Adrenal gland (tissue), 9 donors: ENCODE measurements at regions not wholly inside any gene's neighbourhood (a gene's known extent, or its start where the extent isn't known, plus 50 kb on each side); places are given as distances from the start of the nearest gene placed in this dataset.

Experiments used
- DNase-seq, 7 donors: peaks; one replicate each; pipeline ENCODE4 v3.0.0-alpha.2; 2019 to 2020
- H3K27ac ChIP-seq, 5 donors: fragments of 200-600 bp; sonication (generic) in 4 of 5; 1 replicate in 3 of 5; 2 replicates in 2 of 5; pipeline versions ENCODE4 v1.5.1 to v1.8.0; 2016 to 2020; ENCODE audit warnings: mild to moderate bottlenecking in 1 of 5
- H3K27me3 ChIP-seq: fragments of 200-600 bp; 2 replicates; pipeline ENCODE4 v1.8.0; 2021
- H3K36me3 ChIP-seq, 2 donors: fragments of 200-600 bp; replicated peaks in 1 of 2; 1 replicate in 1 of 2; 2 replicates in 1 of 2; pipeline versions ENCODE4 v1.5.1 to v1.8.0; 2018 to 2022
- H3K4me1 ChIP-seq, 2 donors: fragments of 200-600 bp; replicated peaks in 1 of 2; 1 replicate in 1 of 2; 2 replicates in 1 of 2; pipeline versions ENCODE4 v1.5.1 to v1.8.0; 2018 to 2021
- H3K4me3 ChIP-seq, 4 donors: fragments of 200-600 bp; sonication (generic) in 3 of 4; one replicate each; pipeline ENCODE4 v1.5.1; 2016 to 2018
- H3K9me3 ChIP-seq, 3 donors: fragments of 200-600 bp; sonication (generic) in 1 of 3; replicated peaks in 1 of 3; 1 replicate in 2 of 3; 2 replicates in 1 of 3; pipeline versions ENCODE4 v1.5.1 to v1.8.0; 2016 to 2021
- POLR2A ChIP-seq, 2 donors: fragments of 450-650 bp; IDR thresholded peaks; one replicate each; pipeline ENCODE4 v1.6.1; 2017; ENCODE audit warnings: antibody characterized with exemption in 2 of 2, mild to moderate bottlenecking in 2 of 2, moderate library complexity in 1 of 2
- WGBS, 4 donors: extraction: QIAGEN DNeasy Blood & Tissue Kit in 2 of 4; methylation state at CpG; one replicate each; pipeline versions ENCODE4 v1.1.5 to v1.1.7; 2013 to 2017; 5-methylcytosine and 5-hydroxymethylcytosine counted together
- intact Hi-C, 2 donors: fragments of 100-400 bp; cut with DNase I; formaldehyde crosslinking; loops; one replicate each; pipeline versions ENCODE4 v1.14.1 to v1.15.0; 2022 to 2023
- TF ChIP-seq, protein P1 (sequence below), 6 experiments: fragments of 450-650 bp in 4 of 6; fragments of 200-600 bp in 2 of 6; sonication (generic) in 1 of 6; IDR thresholded peaks; 1 replicate in 5 of 6; 2 replicates in 1 of 6; pipeline versions ENCODE4 v1.5.1 to v1.8.0; 2016 to 2021; ENCODE audit warnings: antibody characterized with exemption in 6 of 6, mild to moderate bottlenecking in 2 of 6, moderate library complexity in 1 of 6
- donor health status: healthy with polysubstance abuse.
- donor health status: Bipolar disorder and iron deficiency.
- donor health status: DM: yes; HTN: yes; CAD: no.
- donor health status: DM: no; HTN: no; CAD: no.
- donor health status: DM: no; HTN: no; CAD: no.

DNA sequence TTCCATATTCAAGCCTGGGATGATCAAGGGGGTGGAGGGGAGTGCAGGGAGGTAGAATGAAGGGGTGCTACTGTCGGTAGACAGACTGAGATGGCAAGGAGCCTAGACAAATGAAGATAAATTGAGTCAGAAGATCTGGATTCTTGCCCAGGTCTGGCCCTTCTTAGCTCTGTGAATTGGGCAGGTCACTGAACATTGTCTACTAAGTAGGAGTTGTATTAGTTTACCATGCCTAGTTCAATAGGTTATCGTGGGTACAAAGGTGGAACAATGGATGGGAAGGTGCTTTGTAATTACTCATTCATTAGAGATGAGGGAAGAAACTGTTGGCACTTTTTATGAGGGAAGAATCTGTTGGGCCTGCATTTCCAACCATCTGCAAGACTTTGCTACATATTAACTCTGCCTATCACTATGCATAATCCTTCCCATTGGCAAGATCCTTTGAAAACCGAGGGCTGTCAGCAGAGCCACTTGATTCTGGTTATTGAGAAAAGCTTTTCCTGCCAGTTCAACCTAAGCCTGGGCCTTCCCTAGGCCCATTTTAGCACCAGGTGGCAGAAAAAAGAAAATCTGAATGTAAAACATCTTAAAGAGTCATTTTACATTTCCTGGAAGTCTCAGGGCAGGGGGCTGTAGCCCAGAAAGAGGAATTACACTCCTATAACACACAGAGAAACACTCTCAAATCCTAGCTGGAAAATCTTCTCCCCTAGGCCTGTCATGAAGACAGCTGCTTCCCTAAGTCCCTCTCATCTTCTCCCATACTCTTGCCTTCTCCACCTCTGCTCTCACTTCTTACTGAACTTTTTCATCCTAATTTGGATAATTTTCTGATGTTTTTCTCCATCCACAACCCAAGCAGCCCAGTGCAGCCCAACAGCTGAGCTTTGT, 103.5 kb downstream of the CD24 start:
- Histone ChIP-seq H3K27ac (no peak overlapping the region), H3K9me3 (no peaks in the 10 kb centered on the region), H3K4me3 (no peak overlapping the region), H3K27me3 (no peaks in the 10 kb centered on the region), H3K4me1 (no peaks in the 10 kb centered on the region), H3K36me3 (no peaks in the 10 kb centered on the region)
- TF ChIP-seq POLR2A (IDR thresholded peaks at IDR 0.05), result no peak
- TF ChIP-seq, protein P1, sequence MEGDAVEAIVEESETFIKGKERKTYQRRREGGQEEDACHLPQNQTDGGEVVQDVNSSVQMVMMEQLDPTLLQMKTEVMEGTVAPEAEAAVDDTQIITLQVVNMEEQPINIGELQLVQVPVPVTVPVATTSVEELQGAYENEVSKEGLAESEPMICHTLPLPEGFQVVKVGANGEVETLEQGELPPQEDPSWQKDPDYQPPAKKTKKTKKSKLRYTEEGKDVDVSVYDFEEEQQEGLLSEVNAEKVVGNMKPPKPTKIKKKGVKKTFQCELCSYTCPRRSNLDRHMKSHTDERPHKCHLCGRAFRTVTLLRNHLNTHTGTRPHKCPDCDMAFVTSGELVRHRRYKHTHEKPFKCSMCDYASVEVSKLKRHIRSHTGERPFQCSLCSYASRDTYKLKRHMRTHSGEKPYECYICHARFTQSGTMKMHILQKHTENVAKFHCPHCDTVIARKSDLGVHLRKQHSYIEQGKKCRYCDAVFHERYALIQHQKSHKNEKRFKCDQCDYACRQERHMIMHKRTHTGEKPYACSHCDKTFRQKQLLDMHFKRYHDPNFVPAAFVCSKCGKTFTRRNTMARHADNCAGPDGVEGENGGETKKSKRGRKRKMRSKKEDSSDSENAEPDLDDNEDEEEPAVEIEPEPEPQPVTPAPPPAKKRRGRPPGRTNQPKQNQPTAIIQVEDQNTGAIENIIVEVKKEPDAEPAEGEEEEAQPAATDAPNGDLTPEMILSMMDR (IDR thresholded peaks at IDR 0.05), result no peak
- no peak for DNase-seq
- intact Hi-C loops, result no loop called here
- 61 to 72% (median 65%) methylated on average over 3 of the region's 3 CpGs for WGBS, 4 donors

DNA sequence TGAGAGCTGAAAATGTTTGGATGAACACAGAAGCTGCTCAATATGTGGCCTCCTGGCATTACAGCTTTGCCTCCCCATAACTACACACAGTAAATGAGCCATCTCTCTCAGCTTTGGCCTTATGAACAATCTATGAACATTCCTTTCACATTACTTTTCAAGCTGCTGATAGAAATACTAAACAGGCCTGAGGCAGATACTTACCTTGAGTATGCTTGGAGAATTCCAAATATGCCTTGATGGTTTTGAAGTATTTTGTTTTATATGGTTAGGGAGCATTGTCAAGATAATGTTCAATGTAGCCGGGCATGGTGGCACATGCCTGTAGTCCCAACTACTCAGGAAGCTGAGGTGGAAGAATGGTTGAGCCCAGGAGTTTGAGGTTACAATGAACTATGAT, 104.5 kb downstream of the CD24 start:
- Histone ChIP-seq H3K27ac (no peak overlapping the region), H3K27me3 (no peaks in the 10 kb centered on the region), H3K4me3 (no peak overlapping the region), H3K9me3 (no peaks in the 10 kb centered on the region), H3K36me3 (no peaks in the 10 kb centered on the region), H3K4me1 (no peaks in the 10 kb centered on the region)
- intact Hi-C loops, result no loop called here
- TF ChIP-seq, protein P1 (IDR thresholded peaks at IDR 0.05), result no peak
- TF ChIP-seq POLR2A (IDR thresholded peaks at IDR 0.05), result no peak
- 88 to 100% (median 91%) methylated on average over 1 of the region's 1 CpG for WGBS, 4 donors
- no peak for DNase-seq

DNA sequence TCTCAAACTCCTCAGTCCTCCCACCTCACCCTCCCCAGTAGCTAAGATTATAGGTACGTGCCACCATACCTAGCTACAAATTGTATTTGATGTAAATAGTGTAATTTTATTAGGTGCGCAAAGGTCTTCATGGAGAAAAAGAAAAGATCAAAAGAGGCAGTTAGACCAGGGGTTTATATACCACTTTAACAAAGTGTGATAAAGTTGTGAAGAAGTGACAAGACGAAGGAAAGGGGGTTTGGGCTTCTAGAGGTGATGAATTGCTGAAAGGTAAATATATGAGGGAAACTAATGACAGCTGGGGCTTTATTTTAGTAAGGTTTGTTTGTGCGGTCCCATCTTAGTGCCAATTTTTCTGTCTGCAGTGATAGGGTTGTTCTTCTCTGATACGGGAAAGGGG, 105.3 kb downstream of the CD24 start:
- TF ChIP-seq POLR2A (IDR thresholded peaks at IDR 0.05), result no peak
- TF ChIP-seq, protein P1 (IDR thresholded peaks at IDR 0.05), result no peak
- H3K4me3 ChIP-seq, result no peak overlapping the region
- intact Hi-C loops, result no loop called here

DNA sequence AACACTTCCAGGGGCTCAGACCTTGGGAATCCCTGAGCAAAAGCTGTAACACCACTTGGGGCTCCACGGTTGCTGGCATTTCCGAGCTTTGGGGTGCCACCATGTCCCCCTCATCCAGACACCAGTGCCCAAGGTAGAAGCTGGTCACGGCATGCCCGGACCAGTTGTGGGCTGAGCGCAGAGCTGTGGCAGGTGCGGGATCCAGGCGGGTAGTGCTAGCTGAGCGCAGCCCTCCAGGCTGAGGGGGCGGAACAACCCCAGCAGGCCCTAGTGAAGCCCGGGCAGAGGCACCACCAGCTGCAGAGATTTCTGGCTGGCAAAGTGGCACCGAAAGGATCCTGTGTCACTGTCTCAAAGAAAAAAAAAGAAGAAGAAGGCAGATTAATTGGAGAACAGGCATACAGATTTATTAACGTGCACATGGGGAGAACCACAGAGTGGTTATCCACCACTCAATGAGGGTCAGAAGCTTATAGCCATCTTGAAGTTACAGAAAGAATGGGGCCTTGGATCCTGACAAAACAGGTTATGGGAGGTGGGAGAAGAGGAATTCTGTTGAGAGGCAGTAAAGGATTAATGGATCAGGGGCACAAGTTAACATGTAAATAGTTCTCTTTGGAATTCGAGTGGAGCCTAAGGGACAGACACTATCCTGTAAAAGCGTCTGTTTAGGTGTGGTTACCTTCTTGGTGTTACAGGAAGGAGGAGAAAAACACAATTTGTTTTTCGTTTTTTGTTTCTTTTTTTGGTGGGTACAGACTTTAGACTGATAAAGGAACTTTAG, 107.5 kb downstream of the CD24 start:
- Histone ChIP-seq H3K36me3 (no peaks in the 10 kb centered on the region), H3K4me1 (no peaks in the 10 kb centered on the region), H3K4me3 (no peak overlapping the region), H3K27ac (no peak overlapping the region), H3K9me3 (no peaks in the 10 kb centered on the region), H3K27me3 (no peaks in the 10 kb centered on the region)
- DNase-seq, result no peak
- 75 to 82% (median 82%) methylated on average over 13 to 15 of the region's 15 CpGs for WGBS, 4 donors
- intact Hi-C loops, result no loop called here
- TF ChIP-seq, protein P1 (IDR thresholded peaks at IDR 0.05), result no peak
- TF ChIP-seq POLR2A (IDR thresholded peaks at IDR 0.05), result no peak

More for the DNA sequence above, 105.3 kb downstream of the CD24 start:
- Histone ChIP-seq H3K9me3 (no peaks in the 10 kb centered on the region), H3K27me3 (no peaks in the 10 kb centered on the region), H3K4me1 (no peaks in the 10 kb centered on the region), H3K27ac (no peak overlapping the region), H3K36me3 (no peaks in the 10 kb centered on the region)
- 77 to 86% (median 80%) methylated on average over 5 of the region's 5 CpGs for WGBS, 4 donors
- no peak for DNase-seq
